ENCODE measurements at regions not wholly inside any gene's neighbourhood (a gene's known extent, or its start where the extent isn't known, plus 50 kb on each side); places are given as distances from the start of the nearest gene placed in this dataset.
"Not testable (repeated sequence)": the region's sequence is repeated elsewhere in the genome, so short reads cannot be mapped to it uniquely, and the experiment has no call there.

- no peak for DNase-seq
These were observed 84.2 kb upstream of the MARCKS start for GRCh38 chr6:113772961-113773360.

- no peak for DNase-seq
These were observed 82.9 kb upstream of the MARCKS start for GRCh38 chr6:113774127-113774825.

- DNase-seq: no peak
These were observed 80.1 kb upstream of the MARCKS start for GRCh38 chr6:113776998-113777397.

- no peak for DNase-seq
These were observed 79.5 kb upstream of the MARCKS start for GRCh38 chr6:113777601-113778000.

- DNase-seq: no peak
These were observed 77.5 kb upstream of the MARCKS start for GRCh38 chr6:113779656-113780055.

GRCh38 chr6:113782636-113783035 lies 74.5 kb upstream of the MARCKS start:
- no peak for DNase-seq

- no peak for DNase-seq
These were observed 71.0 kb upstream of the MARCKS start for GRCh38 chr6:113786168-113786567.

- no peak for DNase-seq
These were observed 68.6 kb upstream of the MARCKS start for GRCh38 chr6:113788586-113788985.

- DNase-seq: not testable (repeated sequence)
These were observed 65.9 kb upstream of the MARCKS start for GRCh38 chr6:113791225-113791624.

GRCh38 chr6:113795371-113795770 lies 61.8 kb upstream of the MARCKS start:
- not testable (repeated sequence) for DNase-seq

- DNase-seq: no peak
These were observed 61.1 kb upstream of the MARCKS start for GRCh38 chr6:113796038-113796437.

- no peak for DNase-seq
These were observed 54.4 kb upstream of the MARCKS start for GRCh38 chr6:113802779-113803178.

GRCh38 chr6:113805173-113805790 lies 51.9 kb upstream of the MARCKS start:
- no peak for DNase-seq

- peak in 1 of 14 donors; percentile 12 for DNase-seq
These were observed 51.2 kb upstream of the MARCKS start for GRCh38 chr6:113805811-113806495.

Measured in C1 segment of cervical spinal cord (tissue), 14 donors.